ENCODE measurements at regions not wholly inside any gene's neighbourhood (a gene's known extent, or its start where the extent isn't known, plus 50 kb on each side); places are given as distances from the start of the nearest gene placed in this dataset.

DNA sequence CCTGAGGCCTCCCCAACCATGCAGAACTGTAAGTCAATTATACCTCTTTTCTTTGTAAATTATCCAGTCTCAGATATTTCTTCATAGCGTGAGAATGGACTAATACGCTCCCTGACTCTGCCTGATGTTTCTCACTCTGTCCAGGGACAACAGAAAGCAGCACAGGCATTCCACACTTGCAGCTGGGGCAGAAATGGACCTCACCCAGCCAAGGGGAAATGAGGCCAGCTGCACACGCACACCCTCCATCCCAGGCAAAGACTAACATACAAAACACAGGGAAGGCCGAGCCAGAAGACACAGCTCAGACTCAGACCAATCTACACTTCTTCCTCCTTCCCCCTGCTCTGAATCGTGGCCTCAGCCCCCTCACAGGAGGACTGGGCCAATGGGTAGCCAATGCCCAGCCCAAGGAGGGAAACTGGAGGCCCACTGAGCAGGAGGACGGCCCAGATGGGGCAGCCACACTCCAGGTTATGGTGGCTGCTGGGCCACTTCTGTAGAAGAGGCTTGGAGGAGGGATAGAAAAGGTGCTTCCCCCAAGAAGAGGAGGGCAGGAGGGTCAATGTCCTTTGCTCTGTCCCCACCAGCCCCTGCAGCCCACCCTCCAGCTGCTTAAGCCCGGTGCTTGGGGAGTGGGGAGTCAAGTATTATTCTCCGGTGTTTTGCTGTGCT, 228.4 kb downstream of the NPHP4 start:
- DNase-seq (ENCODE audit: extremely low spot score): no peak
- Histone ChIP-seq H3K4me3 (ENCODE audit: low read depth, low read length) (no peak overlapping the region), H3K27ac (ENCODE audit: low read depth) (no peak overlapping the region), H3K36me3 (ENCODE audit: insufficient read depth) (no peaks in the 10 kb centered on the region), H3K4me1 (ENCODE audit: insufficient read depth) (no peaks in the 10 kb centered on the region)
- 61% methylated on average over 8 of the region's 8 CpGs for whole genome bisulfite sequencing

DNA sequence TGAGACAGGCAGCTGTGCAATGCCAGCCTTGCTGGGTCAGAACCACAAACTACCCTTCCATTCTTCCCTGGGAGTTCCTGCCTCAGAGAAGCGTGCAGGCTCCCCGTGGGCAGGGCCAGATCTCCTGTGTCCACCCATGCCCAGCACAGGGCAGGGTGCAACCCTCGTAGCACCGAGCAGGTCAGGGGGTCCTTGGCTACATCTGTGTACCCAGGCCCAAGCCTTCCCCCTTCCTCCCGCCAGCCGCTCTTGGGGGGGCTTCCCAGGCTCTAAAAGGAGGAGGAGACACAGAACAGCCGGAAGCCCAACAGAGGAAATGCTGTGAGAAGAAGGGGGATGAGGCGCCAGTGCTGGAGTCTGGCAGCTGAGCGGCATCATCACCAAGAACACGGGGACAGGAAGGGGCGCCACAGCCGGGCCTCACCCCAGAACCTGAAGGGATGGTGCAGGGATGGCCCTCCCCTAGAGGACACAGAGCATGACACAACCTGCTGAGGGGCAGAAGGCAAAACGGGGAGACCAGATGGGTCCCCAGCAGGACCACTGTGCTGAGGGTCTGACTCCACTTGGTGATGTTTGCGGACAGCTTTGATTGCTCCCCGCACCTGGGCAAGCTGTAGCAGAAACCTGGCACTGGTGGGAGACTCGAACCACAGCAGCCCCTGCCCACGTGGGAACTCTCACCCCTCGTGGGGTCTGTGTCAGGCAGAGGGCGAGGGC, 233.2 kb downstream of the NPHP4 start:
- Histone ChIP-seq H3K36me3 (ENCODE audit: insufficient read depth) (no peaks in the 10 kb centered on the region), H3K4me1 (ENCODE audit: insufficient read depth) (no peaks in the 10 kb centered on the region), H3K4me3 (ENCODE audit: low read depth, low read length) (no peak overlapping the region), H3K27ac (ENCODE audit: low read depth) (no peak overlapping the region)
- no peak for DNase-seq (ENCODE audit: extremely low spot score)
- 72% methylated on average over 19 of the region's 19 CpGs for WGBS

DNA sequence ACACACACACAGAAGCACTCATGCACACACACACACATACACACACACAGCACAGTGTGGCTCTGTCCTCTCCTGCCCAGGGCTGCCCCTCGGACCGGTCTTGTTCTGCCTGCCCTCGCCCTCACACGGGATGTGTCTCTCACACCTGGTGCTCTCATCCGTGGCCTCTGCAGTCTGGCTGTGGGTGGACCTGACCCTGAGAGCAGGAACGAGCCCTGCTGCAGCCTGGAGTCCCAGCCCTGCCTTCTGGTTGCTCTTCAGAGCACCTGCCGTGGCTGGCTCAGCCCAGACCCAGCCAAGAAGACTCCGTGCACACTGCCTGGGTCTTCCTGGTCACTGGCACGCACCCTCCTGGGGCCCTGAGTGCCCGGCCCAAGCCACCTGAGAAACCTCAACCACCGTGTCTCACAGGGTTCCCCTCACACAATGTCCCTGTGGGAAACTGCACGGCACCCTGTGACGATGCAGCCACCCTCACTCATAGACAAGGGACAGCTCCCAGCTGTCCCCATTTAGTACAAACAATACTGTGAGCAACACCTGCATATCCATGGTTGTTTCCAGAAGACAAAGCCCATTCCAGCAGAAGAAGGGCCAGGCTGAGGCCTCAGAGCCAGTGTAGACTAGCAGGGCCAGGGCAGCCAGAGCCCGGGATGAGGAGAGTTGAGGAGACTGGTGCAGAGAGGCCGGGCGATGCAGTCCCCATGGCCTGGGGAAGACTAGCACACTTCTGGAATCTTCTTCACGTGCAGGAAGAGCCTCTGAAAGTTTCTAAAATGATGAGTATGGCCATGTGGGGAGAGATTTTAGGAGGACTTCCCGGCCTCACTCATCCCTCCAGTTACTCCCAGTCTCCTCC, 234.0 kb downstream of the NPHP4 start:
- H3K36me3 ChIP-seq (ENCODE audit: insufficient read depth): no peaks in the 10 kb centered on the region
- H3K4me3 ChIP-seq (ENCODE audit: low read depth, low read length): no peak overlapping the region
- H3K27ac ChIP-seq (ENCODE audit: low read depth): no peak overlapping the region
- WGBS: 71% methylated on average over 18 of the region's 18 CpGs
- H3K4me1 ChIP-seq (ENCODE audit: insufficient read depth): no peaks in the 10 kb centered on the region
- no peak for DNase-seq (ENCODE audit: extremely low spot score)

DNA sequence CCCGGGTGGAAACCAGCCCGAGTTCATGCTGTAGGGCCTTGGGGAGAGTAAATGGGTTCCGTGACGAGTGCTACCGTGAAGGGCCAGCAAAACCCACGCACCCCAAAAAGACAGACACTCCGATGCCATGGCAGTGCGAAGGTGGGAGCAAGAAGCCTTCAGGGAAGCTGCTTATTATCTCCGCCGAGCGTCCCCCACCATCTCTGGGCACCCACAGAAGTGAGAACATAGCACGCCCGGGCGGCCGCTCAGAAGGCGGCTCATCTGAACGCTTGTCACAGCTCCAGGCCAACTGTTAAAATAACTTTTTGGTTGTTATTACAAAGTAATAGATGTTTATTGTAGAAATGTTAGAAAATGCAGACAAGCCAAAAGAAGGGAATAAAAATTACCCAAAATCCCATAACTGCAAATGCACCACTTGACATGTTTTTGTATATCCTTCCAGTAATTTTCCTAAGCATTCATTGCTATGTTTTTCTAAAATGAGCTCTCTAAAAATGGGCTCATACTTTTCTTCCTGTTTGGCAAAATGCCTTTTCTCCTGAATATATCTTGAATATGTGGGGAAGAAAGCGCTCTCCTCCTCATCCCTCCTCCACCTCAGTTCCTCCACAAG, 234.9 kb downstream of the NPHP4 start:
- H3K4me3 ChIP-seq (ENCODE audit: low read depth, low read length): no peak overlapping the region
- no peak for DNase-seq (ENCODE audit: extremely low spot score)
- H3K27ac ChIP-seq (ENCODE audit: low read depth): no peak overlapping the region
- no peaks in the 10 kb centered on the region for H3K36me3 ChIP-seq (ENCODE audit: insufficient read depth)
- 77% methylated on average over 18 of the region's 18 CpGs for WGBS
- H3K4me1 ChIP-seq (ENCODE audit: insufficient read depth): no peaks in the 10 kb centered on the region

DNA sequence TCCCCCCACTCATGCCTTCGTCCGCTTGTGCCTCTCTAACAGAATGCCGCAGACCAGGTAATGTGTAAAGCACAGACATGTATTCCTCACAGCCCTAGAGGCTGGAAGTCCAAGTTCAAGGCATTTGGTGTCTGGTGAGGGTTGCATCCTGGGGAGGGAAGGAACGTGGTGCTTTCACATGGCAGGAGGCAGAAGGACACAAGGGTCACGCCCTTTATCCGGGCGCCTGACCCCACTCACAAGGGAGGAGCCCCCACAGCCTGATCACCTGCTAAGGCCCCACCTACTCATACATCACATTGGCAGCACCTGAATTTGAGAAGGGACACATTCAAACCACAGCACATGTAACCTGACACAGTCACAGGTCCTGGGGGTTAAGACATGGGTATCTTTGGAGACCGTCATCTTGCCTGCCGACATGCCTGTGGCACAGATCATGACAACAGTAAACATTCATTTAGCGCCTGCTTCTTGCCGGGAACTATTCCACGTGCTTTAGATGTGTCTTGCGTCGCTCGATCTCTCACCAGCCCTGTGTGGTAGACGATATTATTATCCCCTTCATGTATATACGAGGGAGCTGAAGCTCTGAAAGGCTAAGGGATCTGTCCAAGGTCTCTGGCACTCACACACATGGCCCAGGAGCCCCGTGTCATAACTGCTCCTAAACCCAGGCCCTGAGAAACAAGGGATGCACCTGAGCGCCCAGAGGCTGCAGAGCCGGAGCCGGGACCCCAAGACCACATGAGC, 235.6 kb downstream of the NPHP4 start:
- Histone ChIP-seq H3K27ac (ENCODE audit: low read depth) (no peak overlapping the region), H3K4me1 (ENCODE audit: insufficient read depth) (no peaks in the 10 kb centered on the region), H3K36me3 (ENCODE audit: insufficient read depth) (no peaks in the 10 kb centered on the region), H3K4me3 (ENCODE audit: low read depth, low read length) (no peak overlapping the region)
- WGBS: 74% methylated on average over 21 of the region's 21 CpGs
- DNase-seq (ENCODE audit: extremely low spot score): no peak

DNA sequence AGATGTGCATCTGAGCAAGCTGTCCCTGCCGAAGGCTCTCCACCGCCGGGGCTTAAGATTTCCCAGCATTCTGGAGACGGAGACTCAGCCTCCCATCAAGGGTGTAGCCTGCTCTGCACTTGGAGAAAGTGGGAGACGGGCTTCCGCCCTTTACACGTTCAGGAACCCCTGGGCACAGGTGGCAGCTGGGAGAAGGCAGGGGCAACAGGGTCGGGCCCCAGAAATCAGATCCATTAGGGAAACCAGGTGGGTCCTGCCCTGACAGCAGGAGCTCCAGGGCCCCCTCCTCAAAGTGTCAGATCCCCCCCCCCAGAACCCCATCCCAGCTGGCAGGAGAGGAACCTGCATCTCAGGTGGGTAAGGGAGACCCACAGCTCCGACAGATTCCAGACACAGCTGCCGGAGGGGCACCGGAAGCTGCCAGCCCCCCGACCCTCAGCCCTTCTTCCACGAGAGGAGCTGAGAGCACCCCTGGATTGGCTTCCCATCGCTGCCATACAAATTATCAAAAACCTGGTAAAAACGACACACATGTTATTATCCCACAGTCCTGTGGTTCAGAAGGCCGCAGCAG, 236.6 kb downstream of the NPHP4 start:
- 77% methylated on average over 16 of the region's 16 CpGs for WGBS
- Histone ChIP-seq H3K4me3 (ENCODE audit: low read depth, low read length) (no peak overlapping the region), H3K27ac (ENCODE audit: low read depth) (no peak overlapping the region), H3K36me3 (ENCODE audit: insufficient read depth) (no peaks in the 10 kb centered on the region), H3K4me1 (ENCODE audit: insufficient read depth) (no peaks in the 10 kb centered on the region)
- DNase-seq (ENCODE audit: extremely low spot score): no peak

DNA sequence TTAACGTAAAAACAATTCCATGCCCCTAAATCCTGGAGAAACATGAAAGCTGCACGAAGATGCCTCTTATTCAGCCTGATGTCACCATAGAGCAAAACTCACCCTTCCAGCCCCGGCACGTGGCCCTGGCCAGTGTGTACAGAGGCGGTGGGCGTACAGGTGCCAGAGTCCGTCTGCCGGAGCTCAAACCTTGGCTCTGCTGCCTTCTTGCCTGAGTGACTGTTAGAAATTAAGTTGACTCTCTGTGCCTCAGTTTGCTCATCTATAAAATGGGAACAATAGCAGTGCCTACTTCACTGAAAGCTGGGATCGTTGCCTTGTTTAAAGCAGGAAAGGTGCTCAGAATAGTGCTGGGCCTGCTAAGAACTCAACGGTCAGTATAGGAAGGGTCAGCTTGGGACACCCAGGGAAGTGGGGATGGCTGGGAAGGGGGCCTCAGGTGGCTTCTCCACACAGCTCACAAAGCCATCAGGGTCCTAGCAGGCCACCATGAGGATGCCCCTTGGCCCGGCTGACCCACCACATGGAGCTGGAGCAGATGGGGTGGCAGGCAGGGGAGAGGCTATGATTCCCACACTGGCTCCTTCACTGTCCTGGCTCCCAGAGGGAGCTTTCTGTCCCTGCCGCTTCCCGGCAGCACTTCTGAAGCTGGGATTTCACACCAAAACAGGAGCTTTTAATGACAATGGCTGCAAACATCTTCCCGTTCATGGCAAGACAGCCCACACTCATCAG, 237.2 kb downstream of the NPHP4 start:
- no peak for DNase-seq (ENCODE audit: extremely low spot score)
- H3K27ac ChIP-seq (ENCODE audit: low read depth): no peak overlapping the region
- no peaks in the 10 kb centered on the region for H3K36me3 ChIP-seq (ENCODE audit: insufficient read depth)
- no peak overlapping the region for H3K4me3 ChIP-seq (ENCODE audit: low read depth, low read length)
- 82% methylated on average over 14 of the region's 14 CpGs for WGBS
- no peaks in the 10 kb centered on the region for H3K4me1 ChIP-seq (ENCODE audit: insufficient read depth)

DNA sequence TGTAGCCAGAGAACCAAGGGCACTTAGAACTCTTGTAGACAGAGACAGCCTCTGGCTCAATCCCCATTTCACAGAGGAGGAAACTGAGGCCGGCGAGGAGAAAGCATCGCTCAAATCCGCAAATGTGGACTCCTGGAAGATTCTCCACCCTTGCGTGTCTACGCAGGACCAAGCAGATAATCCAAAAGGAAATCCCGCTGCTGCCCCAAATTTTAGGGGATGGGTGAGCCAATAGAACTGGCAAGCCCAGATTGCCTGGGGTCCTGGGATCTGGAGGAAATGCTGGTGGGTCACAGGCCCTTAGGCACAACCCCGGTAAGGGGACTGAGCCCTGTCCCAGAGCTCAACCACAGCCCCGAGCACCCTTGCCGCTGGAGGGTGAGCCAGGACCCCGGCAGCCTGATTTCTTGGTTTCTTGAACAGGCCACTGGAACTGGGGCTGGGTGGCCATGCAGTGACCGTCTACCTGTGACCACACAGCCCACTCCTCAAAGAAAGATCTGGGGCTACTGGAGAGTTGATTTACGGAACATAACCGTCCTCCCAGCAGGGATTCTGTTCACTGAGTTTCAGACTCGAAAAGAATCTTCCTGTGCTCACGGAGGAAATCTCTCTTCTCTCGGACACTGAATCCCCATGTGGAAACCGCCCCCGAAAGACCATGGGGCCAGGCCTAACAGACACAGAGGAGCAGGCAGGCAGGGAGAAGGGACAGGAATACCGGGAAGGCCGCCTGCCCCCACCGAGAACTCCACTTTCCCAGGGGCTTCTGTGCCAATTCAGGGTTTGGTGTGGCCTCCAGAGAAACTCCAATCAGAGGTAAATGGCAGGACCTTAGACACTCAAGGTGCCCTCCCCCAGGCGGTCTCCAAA, 238.4 kb downstream of the NPHP4 start:
- Histone ChIP-seq H3K36me3 (ENCODE audit: insufficient read depth) (no peaks in the 10 kb centered on the region), H3K27ac (ENCODE audit: low read depth) (no peak overlapping the region), H3K4me3 (ENCODE audit: low read depth, low read length) (no peak overlapping the region), H3K4me1 (ENCODE audit: insufficient read depth) (no peaks in the 10 kb centered on the region)
- WGBS: 81% methylated on average over 23 of the region's 23 CpGs
- no peak for DNase-seq (ENCODE audit: extremely low spot score)

DNA sequence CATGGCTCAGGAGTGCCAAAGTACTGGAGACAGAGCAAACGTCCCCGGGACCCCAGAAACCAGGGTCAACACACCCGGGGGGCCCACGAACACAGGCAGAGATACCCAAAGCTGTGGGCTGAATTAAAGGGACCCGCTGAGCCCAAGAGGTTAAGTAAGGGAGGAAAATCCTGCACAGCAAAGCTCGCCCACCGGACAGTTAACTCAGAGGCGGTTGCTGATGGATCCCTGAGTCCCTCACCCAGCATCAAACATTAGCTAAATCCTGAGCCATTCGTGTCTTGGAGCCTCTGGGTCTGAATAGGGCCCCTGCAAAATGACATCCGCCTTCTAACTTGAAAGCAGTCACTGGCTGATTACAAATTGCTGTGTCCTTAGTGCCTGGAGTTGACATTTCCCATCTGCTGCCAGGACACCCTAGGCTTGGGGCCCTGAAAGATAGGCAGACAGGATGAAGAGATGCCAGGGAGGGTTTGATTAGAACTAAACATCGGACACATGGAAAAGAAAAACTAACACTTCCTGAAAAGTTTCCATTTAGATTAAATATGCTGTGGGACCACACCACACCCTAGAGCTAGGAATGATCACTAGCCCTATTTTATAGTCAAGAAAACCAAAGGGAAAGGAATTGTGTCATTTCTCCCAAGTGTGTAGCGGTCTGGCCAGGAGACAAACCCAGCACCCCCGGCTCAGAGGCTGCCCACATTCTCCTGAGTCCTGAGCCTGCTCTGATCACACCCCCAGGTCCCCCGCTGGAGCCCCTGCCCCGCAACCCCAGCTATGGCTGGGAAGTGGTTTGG, 239.3 kb downstream of the NPHP4 start:
- Histone ChIP-seq H3K27ac (ENCODE audit: low read depth) (no peak overlapping the region), H3K4me1 (ENCODE audit: insufficient read depth) (no peaks in the 10 kb centered on the region), H3K36me3 (ENCODE audit: insufficient read depth) (no peaks in the 10 kb centered on the region), H3K4me3 (ENCODE audit: low read depth, low read length) (no peak overlapping the region)
- DNase-seq (ENCODE audit: extremely low spot score): no peak
- 55% methylated on average over 15 of the region's 15 CpGs for WGBS

DNA sequence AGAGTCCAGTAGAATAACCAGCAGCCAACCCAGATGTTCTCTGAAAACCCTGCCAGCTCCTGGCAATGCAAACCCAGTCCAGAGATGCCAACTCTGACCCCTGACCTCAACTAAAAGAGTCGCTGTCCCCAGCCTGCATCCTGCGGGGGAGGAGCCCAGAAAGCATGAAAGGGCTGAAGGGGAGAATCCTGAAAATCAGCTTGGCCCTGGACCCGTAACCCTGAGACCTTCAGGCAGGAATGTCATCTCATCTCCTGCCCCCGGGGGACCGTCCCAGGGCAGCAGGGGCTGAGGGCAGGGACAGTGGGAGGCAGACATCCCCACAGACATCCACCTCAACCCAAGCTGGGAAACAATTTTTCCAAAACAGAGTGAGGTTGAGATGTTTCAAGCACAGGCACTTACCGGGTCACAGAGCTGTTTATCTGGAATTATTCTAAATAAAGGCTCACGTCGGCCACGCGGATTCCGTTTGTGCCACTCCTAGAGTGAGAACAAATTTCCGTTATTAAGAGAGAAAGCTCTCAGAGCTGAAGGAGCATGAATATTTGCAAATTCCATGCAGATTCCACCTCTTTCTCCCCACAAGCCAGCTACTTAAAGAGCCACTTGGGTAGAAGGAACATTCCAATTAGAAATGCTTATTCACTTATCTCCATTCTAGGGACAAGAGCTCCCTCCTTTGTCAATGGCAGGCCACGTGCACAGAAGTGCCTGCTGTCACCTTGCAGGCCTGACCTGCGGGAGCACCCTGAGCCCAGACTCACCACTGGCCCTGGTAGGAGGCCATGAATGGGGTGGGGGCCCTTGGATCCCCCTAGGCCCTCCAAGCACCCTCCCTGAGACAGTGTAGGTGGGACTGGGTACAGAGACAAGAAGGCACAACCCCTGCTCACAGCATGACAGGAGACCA, 240.1 kb downstream of the NPHP4 start:
- 69% methylated on average over 14 of the region's 14 CpGs for WGBS
- DNase-seq (ENCODE audit: extremely low spot score): no peak
- Histone ChIP-seq H3K4me3 (ENCODE audit: low read depth, low read length) (no peak overlapping the region), H3K27ac (ENCODE audit: low read depth) (no peak overlapping the region), H3K4me1 (ENCODE audit: insufficient read depth) (no peaks in the 10 kb centered on the region), H3K36me3 (ENCODE audit: insufficient read depth) (no peaks in the 10 kb centered on the region)

All from urinary bladder (tissue), 3 donors.